HepG2 (cell line): ENCODE measurements at regions not wholly inside any gene's neighbourhood (a gene's known extent, or its start where the extent isn't known, plus 50 kb on each side); places are given as distances from the start of the nearest gene placed in this dataset.

Source experiments
- ATAC-seq: fragments of 200-7000 bp; cut with Tn5 transposase; 3 replicates; pipeline ENCODE4 v1.9.1; 2020; ENCODE audit warnings: mild to moderate bottlenecking, moderate library complexity
- BruUV-seq: library from RNA; stranded (reverse); fragments of 400-500 nt; replicated peaks from 2 replicates; lab custom pipeline; 2021; lab: Mats Ljungman, UMichigan
- CTCF ChIA-PET: fragments of 300-600 bp; formaldehyde crosslinking; extraction: SDS; loops from one replicate; lab custom pipeline; 2021; ENCODE audit warnings: low total read pairs, inconsistent platforms, low intra/inter-chr PET ratio; lab: Yijun Ruan, JAX
- POLR2A ChIA-PET: fragments of 350-600 bp; sonication (Branson Sonifier 250); formaldehyde crosslinking; loops from one replicate; lab custom pipeline; 2020; ENCODE audit warnings: antibody characterized with exemption, inconsistent platforms; lab: Yijun Ruan, JAX
- DNase-seq: peaks from one replicate; pipeline ENCODE4 v3.0.0-alpha.2; 2015; ENCODE audit warnings: low spot score
- FAIRE-seq: peaks from 3 replicates; lab custom pipeline; 2011; peaks lifted over from hg19 to GRCh38; lab: Jason Lieb, UNC
- H2AFZ ChIP-seq: one replicate; pipeline ENCODE4 v1.6.1; 2011; ENCODE audit warnings: low read length, inconsistent platforms
- H3K27ac ChIP-seq: fragments of 300-600 bp; 3 replicates; pipeline ENCODE4 v1.8.0; 2011; ENCODE audit warnings: mixed run types, mild to moderate bottlenecking, mixed read lengths, low read length, inconsistent platforms; ENCODE audit not compliant: insufficient read depth; ENCODE audit errors: extremely low read length
- H3K27me3 ChIP-seq, 2 experiments: fragments of 200-600 bp in 1 of 2; 2 replicates in 1 of 2; 3 replicates in 1 of 2; pipeline versions ENCODE4 v1.6.0 to v1.8.0; 2011; ENCODE audit warnings: low read length in 2 of 2, mild to moderate bottlenecking in 2 of 2, moderate library complexity in 2 of 2, inconsistent platforms in 1 of 2; ENCODE audit not compliant: insufficient read depth in 2 of 2, control insufficient read depth in 1 of 2
- H3K36me3 ChIP-seq, 2 experiments: fragments of 200-600 bp in 1 of 2; replicated peaks in 1 of 2; 2 replicates in 1 of 2; 3 replicates in 1 of 2; pipeline versions ENCODE4 v1.5.1 to v1.8.0; 2011; ENCODE audit warnings: low read length in 2 of 2, inconsistent platforms in 1 of 2; ENCODE audit not compliant: insufficient read depth in 2 of 2, control insufficient read depth in 1 of 2
- H3K4me1 ChIP-seq: 2 replicates; pipeline ENCODE4 v1.5.1; 2012; ENCODE audit warnings: low read length, inconsistent platforms; ENCODE audit not compliant: insufficient read depth
- H3K4me2 ChIP-seq: 2 replicates; pipeline ENCODE4 v1.6.0; 2011; ENCODE audit warnings: low read depth, low read length, inconsistent platforms
- H3K4me3 ChIP-seq, 3 experiments: fragments of 200-600 bp in 1 of 3; sonication (generic), shearing (Covaris generic) in 1 of 3; replicated peaks in 1 of 3; 2 replicates each; pipeline ENCODE4 v1.5.1; 2011 to 2016; ENCODE audit warnings: low read length in 3 of 3, inconsistent platforms in 2 of 3, low read depth in 2 of 3, mild to moderate bottlenecking in 2 of 3, control low read depth in 1 of 3, mixed read lengths in 1 of 3; ENCODE audit not compliant: insufficient read depth in 1 of 3
- H3K79me2 ChIP-seq: one replicate; pipeline ENCODE4 v1.6.1; 2011; ENCODE audit warnings: low read length, inconsistent platforms; ENCODE audit not compliant: insufficient read depth
- H3K9ac ChIP-seq: 2 replicates; pipeline ENCODE4 v1.6.0; 2011; ENCODE audit warnings: mild to moderate bottlenecking, low read depth, low read length, inconsistent platforms; ENCODE audit not compliant: insufficient read depth
- H3K9me3 ChIP-seq: 2 replicates; pipeline ENCODE4 v1.5.1; 2012; ENCODE audit warnings: mild to moderate bottlenecking, low read length
- H4K20me1 ChIP-seq: 2 replicates; pipeline ENCODE4 v1.6.0; 2011; ENCODE audit warnings: inconsistent platforms, mild to moderate bottlenecking, low read length, moderate library complexity; ENCODE audit not compliant: insufficient read depth
- ELF4 ChIP-seq: sonication (generic); formaldehyde crosslinking; IDR thresholded peaks from 2 replicates; pipeline ENCODE4 v1.5.0; 2020; ENCODE audit warnings: missing genetic modification reagents, mild to moderate bottlenecking, moderate library complexity, borderline replicate concordance
- FLYWCH1 ChIP-seq: sonication (generic); formaldehyde crosslinking; IDR thresholded peaks from 2 replicates; pipeline ENCODE4 v1.8.1; 2023; ENCODE audit warnings: mild to moderate bottlenecking, missing genetic modification reagents
- FOXP4 ChIP-seq: sonication (generic); formaldehyde crosslinking; IDR thresholded peaks from 2 replicates; pipeline ENCODE4 v1.4.0; 2020; ENCODE audit warnings: missing genetic modification reagents
- KDM6A ChIP-seq: IDR thresholded peaks from 2 replicates; pipeline ENCODE4 v1.6.1; 2016; ENCODE audit warnings: low read depth
- MIXL1 ChIP-seq: IDR thresholded peaks from 2 replicates; pipeline ENCODE4 v1.6.1; 2016
- RELA ChIP-seq: sonication (generic); formaldehyde crosslinking; IDR thresholded peaks from 2 replicates; pipeline ENCODE4 v1.4.0; 2020; ENCODE audit warnings: missing genetic modification reagents
- SMARCC2 ChIP-seq: fragments of 450-650 bp; IDR thresholded peaks from 2 replicates; pipeline ENCODE4 v1.6.1; 2017; ENCODE audit warnings: antibody characterized with exemption, mild to moderate bottlenecking
- STAG1 ChIP-seq: sonication (generic); formaldehyde crosslinking; IDR thresholded peaks from 2 replicates; pipeline ENCODE4 v1.4.0; 2020; ENCODE audit warnings: missing genetic modification reagents
- TMF1 ChIP-seq: sonication (generic); formaldehyde crosslinking; IDR thresholded peaks from 2 replicates; pipeline ENCODE4 v1.8.1; 2022; ENCODE audit warnings: low read depth, missing genetic modification reagents
- ZNF136 ChIP-seq: sonication (generic); formaldehyde crosslinking; IDR thresholded peaks from 2 replicates; pipeline ENCODE4 v1.8.1; 2022; ENCODE audit warnings: low read depth, mild to moderate bottlenecking, moderate library complexity, missing genetic modification reagents
- ZNF382 ChIP-seq: sonication (generic); formaldehyde crosslinking; IDR thresholded peaks from 2 replicates; pipeline ENCODE4 v1.5.0; 2020; ENCODE audit warnings: missing genetic modification reagents, mild to moderate bottlenecking, borderline replicate concordance
- ZNF776 ChIP-seq: sonication (generic); formaldehyde crosslinking; IDR thresholded peaks from 2 replicates; pipeline ENCODE4 v1.4.0; 2020; ENCODE audit warnings: mild to moderate bottlenecking, missing genetic modification reagents
- WGBS: methylation state at CpG from one replicate; pipeline ENCODE4 v1.1.6; 2017; ENCODE audit warnings: low lambda C conversion rate; 5-methylcytosine and 5-hydroxymethylcytosine counted together
- in situ Hi-C: cut with HindIII; loops from 2 replicates; pipeline ENCODE4 v1.10.0; 2017; ENCODE audit warnings: low pct_unique_long_range_greater_than_20kb; ENCODE audit not compliant: extremely low pct_ligation_motif_present
- intact Hi-C: fragments of 100-400 bp; cut with micrococcal nuclease; formaldehyde crosslinking; loops from one replicate; pipeline ENCODE4 v1.10.0; 2022; ENCODE audit not compliant: unreplicated experiment
- TF ChIP-seq, protein P1 (sequence below): sonication (generic); formaldehyde crosslinking; IDR thresholded peaks from 2 replicates; pipeline ENCODE4 v1.5.0; 2020; ENCODE audit warnings: missing genetic modification reagents

GRCh38 chr7:46201961-46202360, 280.9 kb upstream of the IGFBP3 start (continued):
- TF ChIP-seq FOXP4 (CRISPR knock-in tag) (no peak), ZNF382 (CRISPR knock-in tag) (no peak)

- intact Hi-C loops, result no loop called here
- H3K4me1 ChIP-seq, result no peaks in the 10 kb centered on the region
- no peaks in the 10 kb centered on the region for H3K79me2 ChIP-seq
- CTCF ChIA-PET, result no interaction called here
- H3K27me3 ChIP-seq, result no peaks in the 10 kb centered on the region
- TF ChIP-seq, protein P1, sequence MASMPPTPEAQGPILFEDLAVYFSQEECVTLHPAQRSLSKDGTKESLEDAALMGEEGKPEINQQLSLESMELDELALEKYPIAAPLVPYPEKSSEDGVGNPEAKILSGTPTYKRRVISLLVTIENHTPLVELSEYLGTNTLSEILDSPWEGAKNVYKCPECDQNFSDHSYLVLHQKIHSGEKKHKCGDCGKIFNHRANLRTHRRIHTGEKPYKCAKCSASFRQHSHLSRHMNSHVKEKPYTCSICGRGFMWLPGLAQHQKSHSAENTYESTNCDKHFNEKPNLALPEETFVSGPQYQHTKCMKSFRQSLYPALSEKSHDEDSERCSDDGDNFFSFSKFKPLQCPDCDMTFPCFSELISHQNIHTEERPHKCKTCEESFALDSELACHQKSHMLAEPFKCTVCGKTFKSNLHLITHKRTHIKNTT (CRISPR knock-in tag), result no peak
- TF ChIP-seq STAG1 (CRISPR knock-in tag) (no peak), FLYWCH1 (CRISPR knock-in tag) (no peak), TMF1 (CRISPR knock-in tag) (no peak), ZNF136 (no peak), MIXL1 (CRISPR knock-in tag) (no peak), RELA (no peak), SMARCC2 (no peak), ZNF776 (CRISPR knock-in tag) (no peak), KDM6A (CRISPR knock-in tag) (no peak), ELF4 (no peak)
- no peak overlapping the region for H3K4me2 ChIP-seq
- ATAC-seq (no peak), DNase-seq (no peak), FAIRE-seq (no peak)
- H3K9ac ChIP-seq, result no peak overlapping the region
- BruUV-seq, result no TSS peak
- 16% methylated on average over 1 of the region's 1 CpG for WGBS
- in situ Hi-C loops, result no loop called here
- H2AFZ ChIP-seq, result no peak overlapping the region
- POLR2A ChIA-PET, result no interaction called here
- H4K20me1 ChIP-seq, result no peaks in the 10 kb centered on the region
- no peak overlapping the region for H3K4me3 ChIP-seq
- H3K36me3 ChIP-seq, result no peaks in the 10 kb centered on the region
- H3K27ac ChIP-seq, result no peak overlapping the region
- H3K9me3 ChIP-seq, result no peaks in the 10 kb centered on the region
Measured at GRCh38 chr7:46198701-46199100, 277.6 kb upstream of the IGFBP3 start.
